Testis (tissue), 2 donors: ENCODE measurements at regions not wholly inside any gene's neighbourhood (a gene's known extent, or its start where the extent isn't known, plus 50 kb on each side); places are given as distances from the start of the nearest gene placed in this dataset.

Source experiments
- DNase-seq: peaks from one replicate; pipeline ENCODE4 v3.0.0-alpha.2; 2019
- H3K27ac ChIP-seq, 2 donors: fragments of 200-600 bp; sonication (generic); one replicate each; pipeline ENCODE4 v1.5.1; 2019
- H3K27me3 ChIP-seq: fragments of 200-600 bp; sonication (generic); one replicate; pipeline ENCODE4 v1.5.1; 2019
- H3K36me3 ChIP-seq: fragments of 200-600 bp; sonication (generic); one replicate; pipeline ENCODE4 v1.5.1; 2017; ENCODE audit warnings: low read depth; ENCODE audit errors: missing control alignments
- H3K4me1 ChIP-seq: fragments of 200-600 bp; sonication (generic); one replicate; pipeline ENCODE4 v1.5.1; 2019
- H3K4me3 ChIP-seq, 2 donors: fragments of 200-600 bp; sonication (generic); one replicate each; pipeline ENCODE4 v1.5.1; 2017 to 2019
- H3K9me3 ChIP-seq: fragments of 200-600 bp; sonication (generic); one replicate; pipeline ENCODE4 v1.5.1; 2017
- CTCF ChIP-seq, 3 experiments: fragments of 450-650 bp in 2 of 3; fragments of 200-600 bp in 1 of 3; sonication (generic) in 1 of 3; IDR thresholded peaks; one replicate each; pipeline ENCODE4 v1.5.1; 2016 to 2019; ENCODE audit warnings: antibody characterized with exemption in 3 of 3, mild to moderate bottlenecking in 2 of 3, moderate library complexity in 1 of 3
- POLR2A ChIP-seq: fragments of 450-650 bp; IDR thresholded peaks from one replicate; pipeline ENCODE4 v1.6.1; 2017; ENCODE audit warnings: antibody characterized with exemption, mild to moderate bottlenecking, moderate library complexity
- WGBS, 2 donors: methylation state at CpG; one replicate each; pipeline ENCODE4 v1.1.5; 2018; 5-methylcytosine and 5-hydroxymethylcytosine counted together
- intact Hi-C: fragments of 100-400 bp; cut with DNase I; formaldehyde crosslinking; loops from one replicate; pipeline ENCODE4 v1.15.1; 2023; ENCODE audit warnings: low total_unique reads

- 55 to 64% methylated on average over 1 of the region's 1 CpG for WGBS, 2 donors
- Histone ChIP-seq H3K27me3 (no peaks in the 10 kb centered on the region), H3K4me3 (no peak overlapping the region), H3K27ac (no peak overlapping the region), H3K9me3 (no peaks in the 10 kb centered on the region), H3K4me1 (no peaks in the 10 kb centered on the region), H3K36me3 (no peaks in the 10 kb centered on the region)
- intact Hi-C loops: no loop called here
- no peak for DNase-seq
- TF ChIP-seq CTCF (IDR thresholded peaks at IDR 0.05) (no peak), POLR2A (no peak)
Observed at GRCh38 chr1:25104932-25105561, 127.3 kb downstream of the SYF2 start.

GRCh38 chr1:25103164-25103795 is 129.0 kb downstream of the SYF2 start:
- H3K4me1 ChIP-seq: no peaks in the 10 kb centered on the region
- 41 to 88% methylated on average over 2 to 9 of the region's 10 CpGs for WGBS, 2 donors
- no peak overlapping the region for H3K27ac ChIP-seq
- H3K9me3 ChIP-seq: no peaks in the 10 kb centered on the region
- H3K4me3 ChIP-seq: no peak overlapping the region
- intact Hi-C loops: no loop called here
- DNase-seq: no peak
- no peaks in the 10 kb centered on the region for H3K36me3 ChIP-seq
- no peaks in the 10 kb centered on the region for H3K27me3 ChIP-seq
- TF ChIP-seq POLR2A (no peak), CTCF (IDR thresholded peaks at IDR 0.05) (no peak)

- DNase-seq: no peak
- Histone ChIP-seq H3K36me3 (no peaks in the 10 kb centered on the region), H3K4me1 (no peaks in the 10 kb centered on the region), H3K27me3 (no peaks in the 10 kb centered on the region), H3K27ac (no peak overlapping the region), H3K9me3 (no peaks in the 10 kb centered on the region), H3K4me3 (no peak overlapping the region)
- TF ChIP-seq CTCF (IDR thresholded peaks at IDR 0.05) (no peak), POLR2A (no peak)
- 81 to 89% methylated on average over 9 of the region's 9 CpGs for WGBS, 2 donors
- intact Hi-C loops: no loop called here
Observed at GRCh38 chr1:25100151-25100833, 132.0 kb downstream of the SYF2 start.

GRCh38 chr1:25099343-25099951 is 132.9 kb downstream of the SYF2 start:
- TF ChIP-seq CTCF (IDR thresholded peaks at IDR 0.05) (no peak), POLR2A (no peak)
- Histone ChIP-seq H3K27ac (no peak overlapping the region), H3K9me3 (no peaks in the 10 kb centered on the region), H3K4me3 (no peak overlapping the region), H3K27me3 (no peaks in the 10 kb centered on the region), H3K36me3 (no peaks in the 10 kb centered on the region), H3K4me1 (no peaks in the 10 kb centered on the region)
- peak; percentile 16 for DNase-seq
- 39 to 51% methylated on average over 10 to 11 of the region's 11 CpGs for WGBS, 2 donors
- intact Hi-C loops: no loop called here
